H1 (cell line): ENCODE measurements at regions not wholly inside any gene's neighbourhood (a gene's known extent, or its start where the extent isn't known, plus 50 kb on each side); places are given as distances from the start of the nearest gene placed in this dataset.

Experiments used
- ASH2L ChIP-seq: fragments of 200-600, 300-600 bp; sonication (generic); IDR thresholded peaks from one replicate; pipeline ENCODE4 v1.7.1; 2017; ENCODE audit warnings: low read length
- CHD1 ChIP-seq: IDR thresholded peaks from 2 replicates; pipeline ENCODE4 v1.6.1; 2012; ENCODE audit warnings: low read depth, low read length, improper control_type of control experiment
- CTCF ChIP-seq, 3 experiments: IDR thresholded peaks; 1 replicate in 2 of 3; 2 replicates in 1 of 3; pipeline versions ENCODE4 v1.5.1 to v1.6.1; 2011; ENCODE audit warnings: low read length in 3 of 3, mild to moderate bottlenecking in 3 of 3, inconsistent platforms in 2 of 3, low read depth in 1 of 3, moderate library complexity in 1 of 3; ENCODE audit not compliant: insufficient read depth in 1 of 3; ENCODE audit errors: control extremely low read depth in 1 of 3
- EP300 ChIP-seq, 2 experiments: IDR thresholded peaks; 1 replicate in 1 of 2; 2 replicates in 1 of 2; pipeline ENCODE4 v1.6.1; 2011 to 2012; ENCODE audit warnings: low read depth in 2 of 2, low read length in 2 of 2, mild to moderate bottlenecking in 2 of 2, borderline replicate concordance in 1 of 2, inconsistent platforms in 1 of 2, moderate library complexity in 1 of 2
- HDAC2 ChIP-seq, 2 experiments: fragments of 300-600 bp in 1 of 2; sonication (generic) in 1 of 2; IDR thresholded peaks; 2 replicates each; pipeline ENCODE4 v1.6.1; 2011 to 2012; ENCODE audit warnings: low read depth in 2 of 2, low read length in 2 of 2, mild to moderate bottlenecking in 2 of 2, moderate library complexity in 2 of 2, borderline replicate concordance in 1 of 2, inconsistent platforms in 1 of 2
- POLR2A ChIP-seq, 2 experiments: IDR thresholded peaks; 1 replicate in 1 of 2; 2 replicates in 1 of 2; pipeline ENCODE4 v1.6.1; 2011; ENCODE audit warnings: low read depth in 2 of 2, low read length in 2 of 2, mild to moderate bottlenecking in 2 of 2; ENCODE audit errors: control extremely low read depth in 1 of 2
- POLR2AphosphoS5 ChIP-seq: IDR thresholded peaks from 2 replicates; pipeline ENCODE4 v1.6.1; 2011; ENCODE audit warnings: low read depth, low read length
- RFX5 ChIP-seq: IDR thresholded peaks from 2 replicates; pipeline ENCODE4 v1.6.1; 2011; ENCODE audit warnings: low read depth, low read length, improper control_type of control experiment, borderline replicate concordance
- SAP30 ChIP-seq: fragments of 300-600 bp; sonication (generic); IDR thresholded peaks from 2 replicates; pipeline ENCODE4 v1.7.1; 2012; ENCODE audit warnings: low read length, moderate library complexity, mild to moderate bottlenecking, inconsistent platforms; ENCODE audit not compliant: insufficient read depth, insufficient replicate concordance
- YY1 ChIP-seq: IDR thresholded peaks from 2 replicates; pipeline ENCODE4 v1.6.1; 2011; ENCODE audit warnings: low read depth, mild to moderate bottlenecking, low read length

- TF ChIP-seq SAP30 (no peak), CTCF (IDR thresholded peaks at IDR 0.05; ENCODE audit: control extremely low read depth in 1 of 3, insufficient read depth in 1 of 3, low read depth in 1 of 3, low read length in 3 of 3) (peak in 1 of 3 experiments; percentile 28; a peak in 2 of 4 replicates), HDAC2 (IDR thresholded peaks at IDR 0.05; ENCODE audit: borderline replicate concordance in 1 of 2, low read depth in 2 of 2, low read length in 2 of 2) (no peak), CHD1 (no peak), EP300 (IDR thresholded peaks at IDR 0.05; ENCODE audit: borderline replicate concordance in 1 of 2, low read depth in 2 of 2, low read length in 2 of 2) (no peak), POLR2A (IDR thresholded peaks at IDR 0.05; ENCODE audit: control extremely low read depth in 1 of 2, low read depth in 2 of 2, low read length in 2 of 2) (no peak), POLR2AphosphoS5 (no peak), ASH2L (no peak), YY1 (no peak), RFX5 (no peak)
Observed at GRCh38 chr16:61432421-61432820, 603.8 kb downstream of the CDH8 start.
